ENCODE measurements at regions not wholly inside any gene's neighbourhood (a gene's known extent, or its start where the extent isn't known, plus 50 kb on each side); places are given as distances from the start of the nearest gene placed in this dataset.

GRCh38 chr2:57850415-57851130, 196.0 kb upstream of the VRK2 start:
- no peak for DNase-seq

GRCh38 chr2:57855212-57855611, 191.4 kb upstream of the VRK2 start:
- DNase-seq: no peak

- DNase-seq: no peak
Measured at GRCh38 chr2:57859755-57860154, 186.9 kb upstream of the VRK2 start.

GRCh38 chr2:57862153-57862552, 184.5 kb upstream of the VRK2 start:
- no peak for DNase-seq

- DNase-seq: no peak
Measured at GRCh38 chr2:57862727-57863126, 183.9 kb upstream of the VRK2 start.

- DNase-seq: no peak
Measured at GRCh38 chr2:57864926-57865325, 181.7 kb upstream of the VRK2 start.

- DNase-seq: no peak
Measured at GRCh38 chr2:57867730-57868129, 178.9 kb upstream of the VRK2 start.

- DNase-seq: no peak
Measured at GRCh38 chr2:57868619-57869139, 177.9 kb upstream of the VRK2 start.

GRCh38 chr2:57869758-57870344, 176.8 kb upstream of the VRK2 start:
- DNase-seq: no peak

GRCh38 chr2:57876313-57876712, 170.3 kb upstream of the VRK2 start:
- DNase-seq: no peak

GRCh38 chr2:57877811-57878170, 168.8 kb upstream of the VRK2 start:
- no peak for DNase-seq

GRCh38 chr2:57878171-57878865, 168.3 kb upstream of the VRK2 start:
- DNase-seq: no peak

- DNase-seq: no peak
Measured at GRCh38 chr2:57878866-57879210, 167.8 kb upstream of the VRK2 start.

- DNase-seq: no peak
Measured at GRCh38 chr2:57880446-57880845, 166.2 kb upstream of the VRK2 start.

GRCh38 chr2:57880967-57881366, 165.6 kb upstream of the VRK2 start:
- no peak for DNase-seq

- DNase-seq: peak; percentile 16
Measured at GRCh38 chr2:57881998-57882888, 164.4 kb upstream of the VRK2 start.

- no peak for DNase-seq
Measured at GRCh38 chr2:57882895-57883515, 163.6 kb upstream of the VRK2 start.

- DNase-seq: no peak
Measured at GRCh38 chr2:57884281-57884680, 162.3 kb upstream of the VRK2 start.

- no peak for DNase-seq
Measured at GRCh38 chr2:57885742-57886141, 160.9 kb upstream of the VRK2 start.

GRCh38 chr2:57886161-57886786, 160.3 kb upstream of the VRK2 start:
- no peak for DNase-seq

- DNase-seq: no peak
Measured at GRCh38 chr2:57888463-57888862, 158.1 kb upstream of the VRK2 start.

- peak; percentile 55 for DNase-seq
Measured at GRCh38 chr2:57890464-57890863, 156.1 kb upstream of the VRK2 start.
